KOPT-K1 (cell line): ENCODE measurements at regions not wholly inside any gene's neighbourhood (a gene's known extent, or its start where the extent isn't known, plus 50 kb on each side); places are given as distances from the start of the nearest gene placed in this dataset.

ENCODE experiments used
- H3K27ac ChIP-seq: fragments of 200-600 bp; sonication (generic); 2 replicates; pipeline ENCODE4 v1.5.1; 2016; ENCODE audit warnings: antibody characterized with exemption, mild to moderate bottlenecking, low read depth, low read length; ENCODE audit not compliant: poor library complexity, severe bottlenecking
- H3K36me3 ChIP-seq: fragments of 200-600 bp; sonication (generic); 2 replicates; pipeline ENCODE4 v1.5.1; 2017; ENCODE audit warnings: antibody characterized with exemption, mild to moderate bottlenecking, low read length, moderate library complexity; ENCODE audit not compliant: insufficient read depth
- H3K9me3 ChIP-seq: fragments of 200-600 bp; sonication (generic); 2 replicates; pipeline ENCODE4 v1.5.1; 2017; ENCODE audit warnings: antibody characterized with exemption, low read length, mild to moderate bottlenecking; ENCODE audit not compliant: insufficient read depth, poor library complexity, severe bottlenecking

DNA sequence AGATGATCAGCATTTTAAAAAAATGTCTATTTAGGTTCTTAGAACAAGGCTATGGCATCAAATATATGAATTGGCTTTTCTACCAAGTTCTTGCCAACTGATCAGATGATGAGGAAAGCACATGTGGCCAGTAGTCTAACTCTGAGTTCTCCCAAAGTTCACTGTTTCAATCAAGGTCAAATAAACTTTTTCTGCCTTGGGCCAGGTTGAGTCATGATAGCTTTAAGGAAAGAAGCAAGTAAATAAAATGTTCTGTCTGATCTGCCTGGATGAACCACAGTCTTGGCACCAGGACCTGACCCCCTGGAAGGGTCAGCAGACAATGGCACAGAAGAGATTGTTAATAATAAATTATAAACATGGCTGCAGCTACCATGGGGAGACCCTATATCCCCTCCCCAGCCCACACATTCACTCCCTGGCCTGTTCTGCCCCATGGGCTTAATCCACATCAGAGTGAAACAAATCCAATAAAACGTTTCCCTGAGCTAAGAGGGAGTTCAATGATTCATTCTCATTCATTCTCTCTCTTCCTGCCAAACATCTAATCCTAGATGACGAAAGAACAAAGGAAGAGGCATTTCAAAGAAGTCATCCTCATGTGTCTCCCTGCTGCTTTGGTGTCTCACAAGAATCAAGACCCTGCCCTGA lies 661.6 kb downstream of the DHX35 start:
- Histone ChIP-seq H3K36me3 (no peaks in the 10 kb centered on the region), H3K9me3 (no peaks in the 10 kb centered on the region), H3K27ac (no peak overlapping the region)

DNA sequence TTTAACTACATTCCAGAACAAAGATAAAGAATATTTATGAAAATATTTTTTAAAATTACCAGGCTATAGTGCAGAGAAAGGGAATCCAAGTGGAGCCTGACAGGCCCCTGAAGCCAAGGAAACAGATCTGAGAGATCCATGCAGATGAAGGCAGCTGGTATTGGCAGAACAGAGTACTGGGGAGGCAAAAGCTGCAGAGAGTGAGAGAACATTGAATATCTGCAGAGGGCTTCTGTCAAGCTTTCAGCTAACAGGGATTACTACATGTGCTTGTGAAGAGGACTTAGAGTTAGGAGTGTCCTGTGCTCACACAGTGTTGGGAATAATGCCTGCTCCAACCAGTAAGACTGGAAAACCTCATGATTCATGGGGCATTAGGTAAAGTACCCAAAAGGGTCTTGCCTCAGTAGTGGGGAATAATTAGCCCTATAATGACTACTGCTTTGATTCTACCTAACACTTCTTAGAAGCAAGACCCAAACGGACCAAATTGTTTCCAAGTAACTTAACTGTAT lies 657.2 kb downstream of the DHX35 start:
- Histone ChIP-seq H3K36me3 (no peaks in the 10 kb centered on the region), H3K9me3 (no peaks in the 10 kb centered on the region), H3K27ac (no peak overlapping the region)

DNA sequence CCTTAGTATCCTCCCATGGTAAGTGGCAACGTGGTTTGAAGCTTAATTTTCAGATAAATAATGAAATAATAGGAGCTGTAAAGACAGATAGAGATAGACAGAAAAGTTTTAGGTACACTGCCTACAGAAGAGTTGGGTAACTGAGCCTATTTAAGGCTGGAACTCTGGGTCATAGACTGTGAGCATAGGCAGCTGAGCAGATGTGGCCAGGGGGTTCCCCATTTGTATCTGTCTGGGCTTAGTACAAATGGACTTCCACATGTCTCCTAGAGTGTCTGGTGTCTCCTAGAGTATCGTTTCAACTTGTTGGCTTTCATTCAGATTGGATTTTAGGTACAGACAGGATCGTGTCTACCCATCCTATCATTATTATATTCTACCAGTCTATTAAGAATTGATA lies 649.8 kb downstream of the DHX35 start:
- no peak overlapping the region for H3K27ac ChIP-seq
- H3K36me3 ChIP-seq = no peaks in the 10 kb centered on the region
- H3K9me3 ChIP-seq = no peaks in the 10 kb centered on the region

DNA sequence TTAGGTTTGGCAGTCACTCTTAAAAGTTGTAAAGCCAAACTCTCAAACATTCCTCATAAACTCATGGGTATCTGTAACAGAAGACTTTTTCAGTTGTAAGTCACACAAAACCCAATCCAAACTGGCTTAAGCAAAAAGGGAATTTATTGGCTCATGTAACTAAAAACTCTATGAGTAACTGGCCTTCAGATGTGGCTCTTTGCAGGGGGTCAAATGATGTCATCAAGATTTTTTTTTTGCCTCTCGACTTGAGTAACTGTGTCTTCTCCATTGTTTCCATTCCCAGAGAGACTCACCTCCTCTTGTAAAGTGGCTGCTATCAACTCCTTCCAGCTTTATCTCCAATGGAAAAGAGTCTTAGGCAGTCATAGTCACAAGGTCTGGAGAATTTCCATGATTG lies 645.0 kb downstream of the DHX35 start:
- Histone ChIP-seq H3K36me3 (no peaks in the 10 kb centered on the region), H3K27ac (no peak overlapping the region), H3K9me3 (no peaks in the 10 kb centered on the region)

DNA sequence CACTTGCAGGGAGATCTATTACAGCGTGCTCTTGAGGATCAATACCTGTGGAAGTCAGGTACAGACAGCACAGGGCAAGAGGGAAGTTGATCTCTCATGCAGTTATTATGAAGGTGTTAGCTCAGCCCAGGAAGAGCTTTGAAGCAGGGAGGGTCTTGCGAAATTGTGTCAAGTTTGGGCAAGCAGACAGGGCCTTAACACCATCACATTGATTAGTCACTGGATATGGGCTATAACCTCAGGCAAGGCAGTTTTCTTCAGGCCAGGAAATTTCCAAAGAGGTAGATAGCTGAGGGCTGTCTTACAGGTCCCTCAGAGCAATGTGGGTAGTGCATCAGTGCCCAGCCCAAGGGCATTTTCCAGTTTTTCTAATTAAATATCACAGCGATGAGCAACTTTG lies 643.8 kb downstream of the DHX35 start:
- Histone ChIP-seq H3K36me3 (no peaks in the 10 kb centered on the region), H3K9me3 (no peaks in the 10 kb centered on the region), H3K27ac (no peak overlapping the region)

DNA sequence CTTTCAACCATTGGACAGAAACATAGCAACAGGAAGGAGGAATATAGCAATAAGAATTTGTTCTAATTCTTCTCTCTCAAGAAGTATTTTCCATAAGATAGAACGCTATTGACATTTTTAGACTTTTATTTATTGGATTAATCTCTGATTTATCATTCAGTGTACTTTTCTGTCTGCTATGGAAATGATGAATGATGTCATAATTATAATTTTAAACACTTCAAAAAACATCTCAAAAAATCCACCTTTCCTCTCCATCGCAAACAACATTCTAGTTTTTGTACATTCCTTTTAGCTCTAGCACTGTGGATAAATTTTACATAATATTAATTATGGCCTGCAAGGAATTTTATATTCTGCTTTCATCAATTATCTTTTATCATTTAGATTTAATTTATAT lies 643.2 kb downstream of the DHX35 start:
- Histone ChIP-seq H3K27ac (no peak overlapping the region), H3K9me3 (no peaks in the 10 kb centered on the region), H3K36me3 (no peaks in the 10 kb centered on the region)

DNA sequence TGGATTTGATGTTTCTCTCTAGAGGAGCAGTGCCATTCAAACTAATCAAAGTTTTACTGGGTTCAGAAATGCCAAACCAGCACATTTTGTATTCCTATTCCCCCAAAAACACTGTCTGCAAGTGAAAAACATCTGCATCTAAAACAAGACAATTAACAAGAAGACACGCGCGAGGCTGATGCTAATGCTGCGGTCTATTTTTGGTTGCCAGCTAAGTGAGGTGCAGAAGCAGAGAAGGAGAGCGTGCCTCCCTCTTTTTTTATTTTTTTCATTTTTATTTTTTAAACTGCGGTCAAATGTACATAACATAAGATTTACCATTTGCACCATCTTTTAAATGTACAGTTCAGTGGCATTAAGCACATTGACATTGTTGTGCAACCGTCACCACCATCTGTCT lies 641.1 kb downstream of the DHX35 start:
- Histone ChIP-seq H3K9me3 (no peaks in the 10 kb centered on the region), H3K27ac (no peak overlapping the region), H3K36me3 (no peaks in the 10 kb centered on the region)

DNA sequence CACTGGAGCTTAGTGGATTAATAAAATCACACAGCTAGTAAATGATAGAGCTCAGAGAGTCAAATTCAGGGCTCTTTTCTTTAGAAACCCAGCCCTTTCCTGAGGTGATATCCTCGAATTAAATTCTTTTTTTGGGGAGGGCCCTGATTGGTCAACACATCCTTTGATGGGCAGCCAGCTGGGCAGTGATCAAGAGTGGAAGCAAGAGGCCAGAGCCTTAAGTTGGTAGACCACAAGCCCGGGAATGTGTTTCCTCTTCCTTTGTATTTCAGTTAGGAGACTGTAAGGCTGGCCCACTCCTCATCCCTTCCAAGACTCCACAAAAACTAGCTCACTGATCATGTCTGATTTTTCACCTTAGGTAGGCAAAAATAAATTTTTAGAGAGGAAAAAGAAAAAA lies 640.5 kb downstream of the DHX35 start:
- Histone ChIP-seq H3K9me3 (no peaks in the 10 kb centered on the region), H3K27ac (no peak overlapping the region), H3K36me3 (no peaks in the 10 kb centered on the region)

- H3K27ac ChIP-seq = no peak overlapping the region
- no peaks in the 10 kb centered on the region for H3K9me3 ChIP-seq
- no peaks in the 10 kb centered on the region for H3K36me3 ChIP-seq
Measured at GRCh38 chr20:39600871-39601270, 638.7 kb downstream of the DHX35 start.

- Histone ChIP-seq H3K36me3 (no peaks in the 10 kb centered on the region), H3K27ac (no peak overlapping the region), H3K9me3 (no peaks in the 10 kb centered on the region)
Measured at GRCh38 chr20:39600156-39600555, 638.0 kb downstream of the DHX35 start.

DNA sequence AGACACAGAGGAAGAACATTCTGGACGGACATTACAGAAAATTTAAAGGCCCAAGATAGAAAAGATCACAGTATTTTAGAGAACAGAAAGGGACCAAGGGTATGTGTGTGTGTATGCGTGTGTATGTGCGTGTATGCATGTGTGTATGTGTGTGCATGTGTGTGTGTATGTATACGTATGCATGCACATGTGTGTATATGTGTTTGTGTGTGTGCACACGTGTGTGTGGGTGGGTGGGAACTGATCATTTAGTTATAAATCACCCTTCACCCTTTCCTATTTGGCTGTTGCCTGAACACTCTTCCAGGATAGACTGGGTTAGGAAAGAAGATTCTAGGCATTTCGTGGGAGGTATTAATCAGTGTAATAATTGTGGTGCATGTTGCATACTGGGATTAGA lies 634.4 kb downstream of the DHX35 start:
- no peaks in the 10 kb centered on the region for H3K36me3 ChIP-seq
- no peaks in the 10 kb centered on the region for H3K9me3 ChIP-seq
- no peak overlapping the region for H3K27ac ChIP-seq

GRCh38 chr20:39592371-39592770 lies 630.2 kb downstream of the DHX35 start:
- no peaks in the 10 kb centered on the region for H3K36me3 ChIP-seq
- no peaks in the 10 kb centered on the region for H3K9me3 ChIP-seq
- H3K27ac ChIP-seq = no peak overlapping the region

DNA sequence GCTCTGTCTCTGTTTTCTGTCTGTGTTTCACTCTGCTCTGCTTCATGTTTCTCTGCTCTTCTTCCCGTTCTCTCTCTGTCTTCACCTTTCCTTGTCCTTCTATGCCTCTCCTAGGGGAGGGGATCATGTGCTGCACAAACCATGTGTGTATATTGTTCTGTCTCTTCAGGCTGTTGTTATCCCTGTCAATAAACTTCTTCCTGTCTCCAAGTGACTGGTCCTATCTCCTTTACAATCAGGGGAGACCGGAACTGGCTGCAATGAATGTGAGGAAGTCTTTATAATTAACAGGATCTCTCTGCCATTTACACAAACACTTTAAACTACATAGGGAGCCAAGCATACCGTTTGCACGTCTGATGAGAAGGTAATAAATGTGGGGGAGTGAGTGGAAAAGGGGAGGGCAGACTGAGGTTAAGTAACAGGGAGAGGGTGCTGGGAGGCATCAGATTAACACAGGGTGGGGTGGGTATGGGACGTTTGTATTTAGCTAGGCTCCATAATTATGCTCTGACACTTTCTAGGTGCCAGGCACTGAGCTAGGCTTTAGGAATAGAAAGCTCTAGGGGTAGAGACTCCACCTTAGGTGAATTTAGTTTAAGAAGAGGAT lies 626.1 kb downstream of the DHX35 start:
- Histone ChIP-seq H3K36me3 (no peaks in the 10 kb centered on the region), H3K27ac (no peak overlapping the region), H3K9me3 (no peaks in the 10 kb centered on the region)

DNA sequence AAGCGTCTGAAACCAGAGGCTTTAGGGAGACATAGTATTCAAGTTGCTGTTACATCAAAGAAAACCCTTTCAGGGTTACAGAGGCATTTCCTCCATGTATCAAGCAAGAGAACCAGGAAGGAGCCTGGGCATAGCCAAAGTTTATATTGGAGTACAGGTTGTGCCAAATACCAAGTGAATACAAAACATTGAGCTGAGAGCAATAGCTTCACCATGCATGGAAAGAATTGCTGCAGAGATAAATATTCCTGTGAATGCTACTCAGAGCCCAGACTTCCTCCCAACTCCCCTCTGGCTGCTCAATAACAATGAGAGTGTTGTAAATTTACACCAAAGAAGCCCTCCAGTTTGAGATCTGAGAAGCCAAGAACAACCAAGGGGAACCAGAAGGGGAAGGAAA lies 618.9 kb downstream of the DHX35 start:
- no peaks in the 10 kb centered on the region for H3K36me3 ChIP-seq
- H3K9me3 ChIP-seq = no peaks in the 10 kb centered on the region
- no peak overlapping the region for H3K27ac ChIP-seq

DNA sequence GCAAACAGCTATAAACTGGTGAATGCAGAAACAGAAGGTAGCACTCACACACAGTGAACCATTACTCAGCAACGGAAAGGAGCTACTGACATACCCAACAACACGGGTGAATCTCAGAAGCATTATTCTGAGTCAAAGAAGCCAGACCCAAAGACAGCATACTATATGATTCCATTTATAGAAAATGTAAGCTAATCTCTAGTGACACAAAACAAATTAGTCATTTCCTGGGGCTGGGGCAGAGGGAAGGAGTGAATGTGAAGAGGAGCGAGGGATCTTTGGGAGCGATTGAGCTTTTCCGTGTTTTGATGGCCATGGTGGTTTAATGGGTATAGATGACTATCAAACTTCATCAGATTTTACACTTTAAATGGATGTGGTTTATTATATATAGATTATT lies 614.6 kb downstream of the DHX35 start:
- H3K36me3 ChIP-seq = no peaks in the 10 kb centered on the region
- H3K27ac ChIP-seq = no peak overlapping the region
- no peaks in the 10 kb centered on the region for H3K9me3 ChIP-seq

DNA sequence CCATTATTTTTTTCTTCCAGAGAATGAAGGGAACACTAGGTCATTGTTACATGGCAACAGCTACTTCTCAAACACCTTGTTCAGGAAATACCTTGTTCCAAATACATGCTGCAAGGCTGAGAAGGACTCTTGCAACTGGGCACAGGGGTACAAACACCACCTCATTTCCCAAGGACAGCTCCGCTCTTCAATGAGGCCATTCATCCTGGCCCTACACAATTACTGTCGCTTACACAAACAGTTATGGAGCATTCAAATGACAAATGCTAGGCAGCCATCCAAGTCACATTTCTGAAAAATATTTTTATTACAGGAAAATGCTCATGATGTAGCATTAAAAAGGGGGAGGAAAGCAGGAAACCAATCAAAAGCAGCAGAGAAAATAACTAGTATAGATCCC lies 611.9 kb downstream of the DHX35 start:
- H3K27ac ChIP-seq = no peak overlapping the region
- no peaks in the 10 kb centered on the region for H3K36me3 ChIP-seq
- peaks cover 4% of the 10 kb centered on the region for H3K9me3 ChIP-seq
